ENCODE measurements at regions not wholly inside any gene's neighbourhood (a gene's known extent, or its start where the extent isn't known, plus 50 kb on each side); places are given as distances from the start of the nearest gene placed in this dataset.

DNA sequence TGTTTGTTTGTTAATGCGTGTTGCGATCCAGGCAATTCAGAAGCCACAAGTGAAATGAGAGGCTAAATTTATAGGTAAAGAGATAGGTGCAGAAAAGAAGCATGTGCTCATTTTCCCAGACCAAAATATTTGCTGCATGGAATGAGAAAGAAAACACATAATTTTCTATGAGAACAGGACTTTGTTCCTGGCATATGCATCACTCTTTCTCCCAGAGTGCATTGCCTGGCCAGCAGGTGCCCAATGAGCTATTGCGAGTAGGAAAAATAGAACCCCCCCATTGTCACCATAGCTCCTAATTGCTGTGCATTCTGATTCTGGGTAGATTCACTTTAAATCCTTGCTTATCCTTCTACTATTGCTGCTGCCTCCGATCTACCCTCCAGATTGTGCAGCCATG is 410.4 kb downstream of the PMP22 start:
- Mint-ChIP-seq H3K27me3 (ENCODE audit: low read depth) (no peaks in the 10 kb centered on the region), H3K9me3 (ENCODE audit: insufficient read depth) (no peaks in the 10 kb centered on the region), H3K36me3 (ENCODE audit: low read depth) (no peaks in the 10 kb centered on the region), H3K27ac (no peak overlapping the region), H3K4me3 (no peak overlapping the region), H3K4me1 (ENCODE audit: low read depth) (no peaks in the 10 kb centered on the region)
- ATAC-seq (no peak), DNase-seq (no peak)
- POLR2A ChIA-PET: no interaction called here
- CTCF ChIA-PET: no interaction called here

- DNase-seq: no peak
- CTCF ChIA-PET: no interaction called here
- no peaks in the 10 kb centered on the region for H3K36me3 Mint-ChIP-seq (ENCODE audit: low read depth)
Measured at GRCh38 chr17:14845591-14846281, 419.4 kb downstream of the PMP22 start.

DNA sequence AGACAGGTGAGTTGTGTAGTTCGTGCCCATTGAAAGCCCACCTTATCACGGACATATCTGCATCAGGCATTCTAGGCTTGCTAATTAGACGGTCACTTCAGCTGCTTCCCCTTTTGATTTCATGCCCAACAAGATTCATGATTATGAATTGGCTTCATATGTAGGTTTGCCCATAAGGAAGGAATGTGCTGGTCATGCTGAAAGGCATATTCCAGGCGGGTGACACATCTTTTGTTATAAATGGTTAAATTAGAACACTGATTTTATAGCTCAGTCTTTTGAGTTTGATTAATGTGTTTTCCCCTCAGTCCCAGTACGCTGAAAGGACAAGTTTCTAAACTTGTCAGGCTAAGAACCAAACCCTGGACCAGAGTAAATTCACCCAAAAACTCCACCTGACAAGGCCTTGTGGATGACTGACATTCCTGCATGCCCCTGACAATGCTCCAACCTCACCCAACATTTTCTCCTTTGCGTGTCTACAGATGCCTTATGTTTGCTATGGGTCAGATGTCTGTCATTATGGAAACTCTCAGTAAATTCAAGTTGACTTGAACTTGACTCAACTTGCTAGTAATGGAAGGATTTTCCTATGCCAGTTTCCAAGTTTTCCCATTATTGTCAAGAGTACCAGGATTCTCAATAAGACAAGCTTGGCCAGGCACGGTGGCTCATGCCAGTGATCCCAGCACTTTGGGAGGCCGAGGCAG is 421.9 kb downstream of the PMP22 start:
- no peak overlapping the region for H3K4me3 Mint-ChIP-seq
- no peaks in the 10 kb centered on the region for H3K27me3 Mint-ChIP-seq (ENCODE audit: low read depth)
- ATAC-seq (no peak), DNase-seq (no peak)
- no peaks in the 10 kb centered on the region for H3K4me1 Mint-ChIP-seq (ENCODE audit: low read depth)
- POLR2A ChIA-PET: no interaction called here
- H3K36me3 Mint-ChIP-seq (ENCODE audit: low read depth): no peaks in the 10 kb centered on the region
- H3K27ac Mint-ChIP-seq: no peak overlapping the region
- CTCF ChIA-PET: no interaction called here
- H3K9me3 Mint-ChIP-seq (ENCODE audit: insufficient read depth): no peaks in the 10 kb centered on the region

More at GRCh38 chr17:14845591-14846281, 419.4 kb downstream of the PMP22 start:
- Mint-ChIP-seq H3K4me1 (ENCODE audit: low read depth) (no peaks in the 10 kb centered on the region), H3K9me3 (ENCODE audit: insufficient read depth) (no peaks in the 10 kb centered on the region), H3K27ac (no peak overlapping the region), H3K27me3 (ENCODE audit: low read depth) (no peaks in the 10 kb centered on the region), H3K4me3 (no peak overlapping the region)
- no peak for ATAC-seq
- POLR2A ChIA-PET: no interaction called here

DNA sequence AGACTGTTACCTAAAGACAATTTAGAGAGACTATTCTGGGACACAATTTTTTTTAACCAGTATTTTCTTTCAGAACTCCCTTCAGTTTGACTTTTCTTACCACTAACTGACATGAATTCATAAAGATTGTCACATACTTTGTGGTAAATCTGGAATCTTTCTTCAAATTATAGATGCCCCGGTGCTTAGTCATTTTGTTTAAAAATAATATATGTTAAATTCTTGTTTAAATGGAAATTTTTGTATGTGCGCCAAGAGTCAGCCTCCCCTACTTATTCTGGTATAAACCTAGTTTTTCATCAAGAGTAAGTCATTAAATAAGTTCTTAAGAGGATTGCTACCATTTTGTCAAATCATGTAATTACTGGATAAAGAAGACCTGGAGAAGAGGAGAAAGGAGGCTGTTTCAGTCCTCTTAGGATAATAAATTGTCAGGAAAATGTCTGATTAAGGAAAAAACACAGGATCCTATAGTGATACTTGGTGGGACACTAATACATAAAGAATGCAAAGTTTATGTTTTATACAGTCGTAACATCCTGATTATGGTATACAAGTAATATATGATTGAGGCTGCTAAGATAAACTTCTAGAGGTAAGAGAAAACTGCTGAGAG is 424.4 kb downstream of the PMP22 start:
- H3K4me1 Mint-ChIP-seq (ENCODE audit: low read depth): no peaks in the 10 kb centered on the region
- H3K4me3 Mint-ChIP-seq: no peak overlapping the region
- POLR2A ChIA-PET: no interaction called here
- CTCF ChIA-PET: no interaction called here
- DNase-seq (no peak), ATAC-seq (no peak)
- H3K36me3 Mint-ChIP-seq (ENCODE audit: low read depth): no peaks in the 10 kb centered on the region
- no peak overlapping the region for H3K27ac Mint-ChIP-seq
- no peaks in the 10 kb centered on the region for H3K9me3 Mint-ChIP-seq (ENCODE audit: insufficient read depth)
- H3K27me3 Mint-ChIP-seq (ENCODE audit: low read depth): no peaks in the 10 kb centered on the region

GRCh38 chr17:14838567-14838966 is 426.6 kb downstream of the PMP22 start:
- ATAC-seq (no peak), DNase-seq (no peak)
- Mint-ChIP-seq H3K27me3 (ENCODE audit: low read depth) (no peaks in the 10 kb centered on the region), H3K36me3 (ENCODE audit: low read depth) (no peaks in the 10 kb centered on the region), H3K4me3 (no peak overlapping the region), H3K27ac (no peak overlapping the region), H3K9me3 (ENCODE audit: insufficient read depth) (no peaks in the 10 kb centered on the region), H3K4me1 (ENCODE audit: low read depth) (peaks cover 3% of the 10 kb centered on the region)
- ChIA-PET CTCF (no interaction called here), POLR2A (no interaction called here)

GRCh38 chr17:14833201-14833785 is 431.8 kb downstream of the PMP22 start:
- ChIA-PET POLR2A (no interaction called here), CTCF (no interaction called here)
- Mint-ChIP-seq H3K4me1 (ENCODE audit: low read depth) (peaks cover 12% of the 10 kb centered on the region), H3K36me3 (ENCODE audit: low read depth) (no peaks in the 10 kb centered on the region), H3K27ac (no peak overlapping the region), H3K4me3 (no peak overlapping the region), H3K27me3 (ENCODE audit: low read depth) (peaks cover 6% of the 10 kb centered on the region), H3K9me3 (ENCODE audit: insufficient read depth) (no peaks in the 10 kb centered on the region)
- ATAC-seq (no peak), DNase-seq (no peak)

DNA sequence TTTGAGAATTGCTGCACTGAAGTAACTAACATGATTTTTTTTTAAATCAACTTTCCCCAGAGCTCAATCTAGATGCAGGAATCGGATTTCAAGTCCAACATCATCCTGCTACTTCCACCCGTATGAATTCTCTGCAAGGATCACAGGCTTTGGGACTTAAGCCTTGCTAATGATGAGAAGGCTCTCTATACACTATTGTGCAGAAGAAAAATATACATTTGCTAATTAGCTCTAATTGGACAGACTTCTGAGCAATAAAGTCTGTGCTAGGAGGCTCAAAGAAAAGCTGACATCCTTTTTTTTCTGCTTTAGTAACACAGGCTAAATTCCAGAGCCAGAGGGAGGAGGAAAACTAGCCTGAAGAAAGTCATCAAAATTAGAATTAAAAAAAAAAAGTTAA is 433.6 kb downstream of the PMP22 start:
- Mint-ChIP-seq H3K27me3 (ENCODE audit: low read depth) (peaks cover 6% of the 10 kb centered on the region), H3K4me3 (no peak overlapping the region), H3K4me1 (ENCODE audit: low read depth) (peaks cover 12% of the 10 kb centered on the region), H3K36me3 (ENCODE audit: low read depth) (no peaks in the 10 kb centered on the region), H3K27ac (no peak overlapping the region), H3K9me3 (ENCODE audit: insufficient read depth) (no peaks in the 10 kb centered on the region)
- CTCF ChIA-PET: no interaction called here
- POLR2A ChIA-PET: no interaction called here
- ATAC-seq (no peak), DNase-seq (no peak)

- Mint-ChIP-seq H3K9me3 (ENCODE audit: insufficient read depth) (no peaks in the 10 kb centered on the region), H3K4me3 (no peak overlapping the region), H3K27ac (no peak overlapping the region), H3K4me1 (ENCODE audit: low read depth) (no peaks in the 10 kb centered on the region), H3K36me3 (ENCODE audit: low read depth) (no peaks in the 10 kb centered on the region), H3K27me3 (ENCODE audit: low read depth) (peaks cover 6% of the 10 kb centered on the region)
- POLR2A ChIA-PET: no interaction called here
- CTCF ChIA-PET: no interaction called here
- no peak for ATAC-seq
- no peak for DNase-seq
Measured at GRCh38 chr17:14827396-14827919, 437.7 kb downstream of the PMP22 start.

DNA sequence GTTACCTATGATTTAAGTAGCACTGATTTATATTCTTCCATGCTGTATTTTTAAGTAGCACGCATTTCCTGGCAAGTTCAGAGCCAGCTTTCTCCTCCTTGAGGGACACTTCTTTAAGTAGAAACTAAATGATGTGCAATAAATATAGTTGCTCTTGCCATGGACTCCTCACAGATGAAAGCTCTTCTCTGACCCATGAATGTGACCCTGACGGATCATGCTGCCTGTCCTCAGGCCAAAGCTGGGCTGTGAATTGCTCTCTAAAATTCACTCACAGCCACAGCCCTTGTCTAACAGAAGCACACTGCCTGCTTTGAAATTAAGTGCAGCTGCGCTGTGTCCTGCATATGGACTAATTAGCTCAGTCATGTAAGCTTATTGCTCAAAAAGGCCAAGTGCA is 438.8 kb downstream of the PMP22 start:
- ChIA-PET CTCF (no interaction called here), POLR2A (no interaction called here)
- no peaks in the 10 kb centered on the region for H3K9me3 Mint-ChIP-seq (ENCODE audit: insufficient read depth)
- no peak overlapping the region for H3K4me3 Mint-ChIP-seq
- DNase-seq (no peak), ATAC-seq (no peak)
- H3K4me1 Mint-ChIP-seq (ENCODE audit: low read depth): no peaks in the 10 kb centered on the region
- no peak overlapping the region for H3K27ac Mint-ChIP-seq
- H3K27me3 Mint-ChIP-seq (ENCODE audit: low read depth): peaks cover 6% of the 10 kb centered on the region
- no peaks in the 10 kb centered on the region for H3K36me3 Mint-ChIP-seq (ENCODE audit: low read depth)

GRCh38 chr17:14818469-14818868 is 446.7 kb downstream of the PMP22 start:
- DNase-seq (no peak), ATAC-seq (no peak)
- H3K9me3 Mint-ChIP-seq (ENCODE audit: insufficient read depth): no peaks in the 10 kb centered on the region
- H3K4me3 Mint-ChIP-seq: no peak overlapping the region
- CTCF ChIA-PET: no interaction called here
- POLR2A ChIA-PET: no interaction called here
- no peaks in the 10 kb centered on the region for H3K4me1 Mint-ChIP-seq (ENCODE audit: low read depth)
- no peak overlapping the region for H3K27ac Mint-ChIP-seq
- H3K27me3 Mint-ChIP-seq (ENCODE audit: low read depth): peaks cover 2% of the 10 kb centered on the region
- H3K36me3 Mint-ChIP-seq (ENCODE audit: low read depth): no peaks in the 10 kb centered on the region

DNA sequence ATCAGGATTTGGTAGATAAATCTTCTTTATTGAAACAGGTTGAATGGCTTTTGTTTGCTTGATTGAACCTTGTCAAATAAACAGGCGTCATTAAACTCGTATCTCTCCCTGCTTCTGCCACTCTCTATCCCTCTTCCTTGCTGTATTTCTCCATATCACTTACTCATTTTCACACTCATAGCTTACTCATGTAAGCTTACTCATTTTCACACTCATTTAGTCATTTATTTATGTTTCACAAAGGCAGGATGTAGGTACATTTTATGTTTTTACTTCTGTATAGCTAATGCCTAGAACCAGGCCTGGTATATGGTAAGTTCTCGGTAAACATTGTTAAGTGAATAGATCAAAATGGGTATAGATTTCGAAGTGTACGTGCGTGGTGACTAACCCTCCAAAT is 450.0 kb downstream of the PMP22 start:
- H3K27ac Mint-ChIP-seq: no peak overlapping the region
- no peak overlapping the region for H3K4me3 Mint-ChIP-seq
- POLR2A ChIA-PET: no interaction called here
- DNase-seq (no peak), ATAC-seq (no peak)
- CTCF ChIA-PET: no interaction called here
- H3K4me1 Mint-ChIP-seq (ENCODE audit: low read depth): no peaks in the 10 kb centered on the region
- H3K9me3 Mint-ChIP-seq (ENCODE audit: insufficient read depth): no peaks in the 10 kb centered on the region
- no peaks in the 10 kb centered on the region for H3K36me3 Mint-ChIP-seq (ENCODE audit: low read depth)
- H3K27me3 Mint-ChIP-seq (ENCODE audit: low read depth): no peaks in the 10 kb centered on the region

GRCh38 chr17:14813649-14814370 is 451.3 kb downstream of the PMP22 start:
- Mint-ChIP-seq H3K4me1 (ENCODE audit: low read depth) (no peaks in the 10 kb centered on the region), H3K9me3 (ENCODE audit: insufficient read depth) (no peaks in the 10 kb centered on the region), H3K27me3 (ENCODE audit: low read depth) (no peaks in the 10 kb centered on the region), H3K36me3 (ENCODE audit: low read depth) (no peaks in the 10 kb centered on the region), H3K4me3 (no peak overlapping the region), H3K27ac (no peak overlapping the region)
- POLR2A ChIA-PET: no interaction called here
- ATAC-seq (no peak), DNase-seq (peak; percentile 32)
- CTCF ChIA-PET: no interaction called here
